HCT116 (cell line): ENCODE measurements at regions not wholly inside any gene's neighbourhood (a gene's known extent, or its start where the extent isn't known, plus 50 kb on each side); places are given as distances from the start of the nearest gene placed in this dataset.

Source experiments
- ATAC-seq: fragments of 200-7000 bp; cut with Tn5 transposase; 2 replicates; pipeline ENCODE4 v1.9.1; 2020; ENCODE audit warnings: mild to moderate bottlenecking, moderate library complexity
- BruUV-seq: library from RNA; stranded (reverse); fragments of 400-500 nt; replicated peaks from 2 replicates; lab custom pipeline; 2021; lab: Mats Ljungman, UMichigan
- CTCF ChIA-PET: fragments of 300-600 bp; sonication (Branson Sonifier 250); formaldehyde crosslinking; loops from one replicate; lab custom pipeline; 2021; ENCODE audit warnings: antibody characterized with exemption; lab: Charles Lee
- POLR2A ChIA-PET: fragments of 300-600, 350-600 bp; sonication (Branson Sonifier 250); formaldehyde crosslinking; loops from one replicate; lab custom pipeline; 2021; ENCODE audit warnings: antibody characterized with exemption; lab: Charles Lee
- RAD21 ChIA-PET, 2 experiments: fragments of 300-600 bp; sonication (Branson Sonifier 250); formaldehyde crosslinking; loops; one replicate each; lab custom pipeline; 2023; ENCODE audit warnings: low total read pairs in 2 of 2; ENCODE audit not compliant: uncharacterized antibody in 2 of 2, unreplicated experiment in 2 of 2, low non-redundant PET in 1 of 2; lab: Charles Lee
- DNase-seq: peaks from one replicate; pipeline ENCODE4 v3.0.0-alpha.2; 2010; ENCODE audit warnings: low read depth, low spot score
- H2AFZ ChIP-seq: fragments of 200-600 bp; shearing (Covaris generic), sonication (generic); 2 replicates; pipeline ENCODE4 v1.6.1; 2017; ENCODE audit warnings: low read depth, mixed run types, mixed read lengths, antibody characterized with exemption, low read length; ENCODE audit not compliant: poor library complexity, severe bottlenecking
- H3K27ac ChIP-seq: 2 replicates; pipeline ENCODE4 v1.5.1; 2012; ENCODE audit warnings: low read depth, low read length
- H3K27me3 ChIP-seq: fragments of 200-600 bp; sonication (generic); 2 replicates; pipeline ENCODE4 v1.6.1; 2016; ENCODE audit warnings: mixed run types, low read length, mixed read lengths; ENCODE audit not compliant: insufficient read depth
- H3K36me3 ChIP-seq, 2 experiments: fragments of 200-500 bp in 1 of 2; fragments of 200-600 bp in 1 of 2; sonication (Bioruptor generic) in 1 of 2; sonication (generic) in 1 of 2; 2 replicates each; pipeline versions ENCODE4 v1.5.1 to v1.6.1; 2014 to 2016; ENCODE audit warnings: low read length in 2 of 2, inconsistent platforms in 1 of 2, mixed read lengths in 1 of 2, mixed run types in 1 of 2; ENCODE audit not compliant: insufficient read depth in 2 of 2, control insufficient read depth in 1 of 2
- H3K4me1 ChIP-seq, 2 experiments: fragments of 200-600 bp in 1 of 2; sonication (generic) in 1 of 2; 2 replicates each; pipeline versions ENCODE4 v1.5.1 to v1.6.1; 2012 to 2017; ENCODE audit warnings: low read length in 2 of 2, inconsistent platforms in 1 of 2, mild to moderate bottlenecking in 1 of 2, mixed read lengths in 1 of 2, mixed run types in 1 of 2, moderate library complexity in 1 of 2; ENCODE audit not compliant: insufficient read depth in 2 of 2, control insufficient read depth in 1 of 2
- H3K4me2 ChIP-seq: fragments of 200-600 bp; sonication (generic); 2 replicates; pipeline ENCODE4 v1.6.1; 2017; ENCODE audit warnings: mixed run types, low read length, mixed read lengths
- H3K4me3 ChIP-seq, 2 experiments: fragments of 200-600 bp in 1 of 2; sonication (generic) in 1 of 2; replicated peaks in 1 of 2; 2 replicates each; pipeline ENCODE4 v1.5.1; 2011 to 2016; ENCODE audit warnings: low read length in 2 of 2, control low read depth in 1 of 2, low read depth in 1 of 2, mild to moderate bottlenecking in 1 of 2, mixed read lengths in 1 of 2, mixed run types in 1 of 2
- H3K79me2 ChIP-seq: fragments of 200-600 bp; sonication (generic); 2 replicates; pipeline ENCODE4 v1.6.1; 2017; ENCODE audit warnings: mild to moderate bottlenecking, mixed run types, low read length, moderate library complexity, mixed read lengths; ENCODE audit not compliant: insufficient read depth
- H3K9ac ChIP-seq: fragments of 200-600 bp; sonication (generic); 2 replicates; pipeline ENCODE4 v1.6.1; 2016; ENCODE audit warnings: low read length, mixed read lengths
- H3K9me2 ChIP-seq: fragments of 200-600 bp; sonication (generic), shearing (Covaris generic); 2 replicates; pipeline ENCODE4 v1.6.1; 2017; ENCODE audit warnings: mixed run types, mild to moderate bottlenecking, moderate library complexity; ENCODE audit not compliant: insufficient read depth
- H3K9me3 ChIP-seq, 2 experiments: fragments of 200-500 bp in 1 of 2; fragments of 200-600 bp in 1 of 2; sonication (Bioruptor generic) in 1 of 2; sonication (generic) in 1 of 2; 2 replicates each; pipeline ENCODE4 v1.6.1; 2014 to 2017; ENCODE audit warnings: low read length in 2 of 2, mixed read lengths in 2 of 2, inconsistent platforms in 1 of 2, low read depth in 1 of 2, mild to moderate bottlenecking in 1 of 2, mixed run types in 1 of 2, moderate library complexity in 1 of 2; ENCODE audit not compliant: control insufficient read depth in 1 of 2, insufficient read depth in 1 of 2
- H4K20me1 ChIP-seq: fragments of 200-600 bp; sonication (generic), shearing (Covaris generic); 2 replicates; pipeline ENCODE4 v1.6.1; 2017; ENCODE audit warnings: mixed run types, mild to moderate bottlenecking, moderate library complexity; ENCODE audit not compliant: insufficient read depth
- CEBPB ChIP-seq: IDR thresholded peaks from 2 replicates; pipeline ENCODE4 v1.6.1; 2012; ENCODE audit warnings: low read depth
- CTCF ChIP-seq, 3 experiments: fragments of 200-600 bp in 1 of 3; sonication (generic) in 1 of 3; IDR thresholded peaks in 2 of 3; conservative IDR thresholded peaks in 1 of 3; 2 replicates each; pipeline ENCODE4 v1.5.1; 2012 to 2017; ENCODE audit warnings: low read depth in 2 of 3, low read length in 2 of 3, antibody characterized with exemption in 1 of 3, borderline replicate concordance in 1 of 3, control low read depth in 1 of 3, mild to moderate bottlenecking in 1 of 3, mixed read lengths in 1 of 3, mixed run types in 1 of 3, moderate library complexity in 1 of 3; ENCODE audit not compliant: insufficient read depth in 1 of 3
- EZH2phosphoT487 ChIP-seq: fragments of 200-600 bp; IDR thresholded peaks from 2 replicates; pipeline ENCODE4 v1.6.1; 2018; ENCODE audit warnings: antibody characterized with exemption, borderline replicate concordance
- POLR2AphosphoS5 ChIP-seq: IDR thresholded peaks from 2 replicates; pipeline ENCODE4 v1.6.1; 2011; ENCODE audit warnings: mild to moderate bottlenecking, low read depth, low read length, moderate library complexity
- SP1 ChIP-seq: IDR thresholded peaks from 2 replicates; pipeline ENCODE4 v1.6.1; 2012; ENCODE audit warnings: low read depth
- SRF ChIP-seq: IDR thresholded peaks from 2 replicates; pipeline ENCODE4 v1.6.1; 2012; ENCODE audit warnings: low read depth
- TCF7L2 ChIP-seq: IDR thresholded peaks from 2 replicates; pipeline ENCODE4 v1.7.0; 2011; ENCODE audit warnings: borderline replicate concordance, inconsistent platforms; ENCODE audit not compliant: insufficient read depth, insufficient read length; ENCODE audit errors: extremely low read depth
- YY1 ChIP-seq: IDR thresholded peaks from 2 replicates; pipeline ENCODE4 v1.6.1; 2011; ENCODE audit warnings: low read length, low read depth, moderate library complexity, mild to moderate bottlenecking; ENCODE audit not compliant: insufficient replicate concordance; ENCODE audit errors: extremely low read depth
- ZBTB33 ChIP-seq: IDR thresholded peaks from 2 replicates; pipeline ENCODE4 v1.6.1; 2011; ENCODE audit warnings: mild to moderate bottlenecking, low read length, moderate library complexity; ENCODE audit not compliant: insufficient replicate concordance; ENCODE audit errors: extremely low read depth
- intact Hi-C: fragments of 100-400 bp; cut with micrococcal nuclease; formaldehyde crosslinking; loops from 2 replicates; pipeline ENCODE4 v1.10.0; 2022
- TF ChIP-seq, protein P1 (sequence below): IDR thresholded peaks from 2 replicates; pipeline ENCODE4 v1.6.1; 2012
- TF ChIP-seq, protein P2 (sequence below): IDR thresholded peaks from 2 replicates; pipeline ENCODE4 v1.6.1; 2012; ENCODE audit warnings: low read depth

DNA sequence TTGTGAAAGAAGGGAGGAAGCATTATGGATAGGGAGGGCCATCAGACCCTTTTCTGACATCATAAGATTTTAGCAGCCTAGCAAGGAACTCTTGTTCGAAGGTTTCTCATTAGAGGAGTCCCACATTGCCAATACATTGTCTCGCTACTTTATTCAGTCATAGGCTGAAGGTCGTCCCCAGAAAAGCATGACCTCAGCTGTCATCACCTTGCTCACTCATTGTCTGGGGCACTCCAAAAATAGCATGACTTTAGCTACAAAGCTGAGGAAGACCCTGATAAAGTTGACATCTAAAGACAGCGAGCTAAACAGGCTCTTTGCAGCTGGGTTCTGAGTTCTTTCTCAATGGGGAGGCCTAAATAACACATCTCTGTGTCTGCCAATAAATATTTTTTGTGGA lies 112.4 kb upstream of the PTPRR start:
- H3K4me1 ChIP-seq: no peaks in the 10 kb centered on the region
- H4K20me1 ChIP-seq: no peaks in the 10 kb centered on the region
- no peak overlapping the region for H3K4me3 ChIP-seq
- H2AFZ ChIP-seq: no peak overlapping the region
- DNase-seq: no peak
- no peaks in the 10 kb centered on the region for H3K9me2 ChIP-seq
- intact Hi-C loops: no loop called here
- BruUV-seq: no TSS peak
- H3K27me3 ChIP-seq: no peaks in the 10 kb centered on the region
- H3K27ac ChIP-seq: no peak overlapping the region
- H3K4me2 ChIP-seq: no peak overlapping the region
- ChIA-PET CTCF (no interaction called here), RAD21 (no interaction called here), POLR2A (no interaction called here)
- TF ChIP-seq, protein P1, sequence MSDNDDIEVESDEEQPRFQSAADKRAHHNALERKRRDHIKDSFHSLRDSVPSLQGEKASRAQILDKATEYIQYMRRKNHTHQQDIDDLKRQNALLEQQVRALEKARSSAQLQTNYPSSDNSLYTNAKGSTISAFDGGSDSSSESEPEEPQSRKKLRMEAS: no peak
- no peak for TF ChIP-seq EZH2phosphoT487
- no peak for TF ChIP-seq CTCF (IDR thresholded peaks at IDR 0.05 in 2 of 3, conservative IDR thresholded peaks at IDR 0.05 in 1 of 3; ENCODE audit: borderline replicate concordance in 1 of 3, insufficient read depth in 1 of 3, low read depth in 2 of 3, low read length in 2 of 3)
- TF ChIP-seq YY1: no peak
- TF ChIP-seq SRF: no peak
- no peak for TF ChIP-seq SP1
- no peak for TF ChIP-seq POLR2AphosphoS5
- no peaks in the 10 kb centered on the region for H3K9me3 ChIP-seq
- H3K9ac ChIP-seq: no peak overlapping the region
- H3K36me3 ChIP-seq: no peaks in the 10 kb centered on the region
- ATAC-seq: no peak
- no peaks in the 10 kb centered on the region for H3K79me2 ChIP-seq

DNA sequence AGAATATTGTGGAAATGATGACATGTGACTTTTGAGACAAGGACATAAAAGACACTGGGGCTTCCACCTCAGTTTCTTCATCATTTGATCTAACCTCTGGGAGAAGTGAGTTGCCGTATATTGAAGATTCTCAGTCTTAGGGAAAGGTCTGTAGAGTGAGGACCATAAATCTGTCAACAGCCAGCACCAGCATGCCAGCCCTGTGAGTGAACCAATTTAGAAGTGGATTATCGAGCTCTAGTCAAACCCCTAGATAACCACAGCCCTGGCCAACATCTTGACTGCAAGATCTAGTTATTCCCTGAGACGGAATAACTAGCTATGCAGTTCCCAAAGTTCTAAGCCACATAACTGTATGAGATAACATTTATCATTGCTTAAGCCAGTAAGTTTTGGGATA lies 108.8 kb upstream of the PTPRR start:
- Histone ChIP-seq H3K9ac (no peak overlapping the region), H3K9me3 (no peaks in the 10 kb centered on the region), H3K4me3 (no peak overlapping the region), H4K20me1 (no peaks in the 10 kb centered on the region), H3K27me3 (no peaks in the 10 kb centered on the region), H3K4me2 (no peak overlapping the region), H3K9me2 (no peaks in the 10 kb centered on the region), H3K79me2 (no peaks in the 10 kb centered on the region), H3K4me1 (no peaks in the 10 kb centered on the region), H3K27ac (no peak overlapping the region), H3K36me3 (no peaks in the 10 kb centered on the region), H2AFZ (no peak overlapping the region)
- no TSS peak for BruUV-seq
- RAD21 ChIA-PET: no interaction called here
- ATAC-seq: no peak
- CTCF ChIA-PET: interaction anchor here (1.1 kb wide), 1 partner anchor 15 kb away, joined by 3 read pairs; no protein-coding TSS in a partner anchor
- no peak for DNase-seq
- POLR2A ChIA-PET: no interaction called here
- intact Hi-C loops: loop anchor here (10.0 kb wide), 1 partner anchor 715 kb away; no protein-coding TSS in a partner anchor
- no peak for TF ChIP-seq CEBPB
- no peak for TF ChIP-seq TCF7L2
- TF ChIP-seq EZH2phosphoT487: no peak
- no peak for TF ChIP-seq ZBTB33
- TF ChIP-seq, protein P2, sequence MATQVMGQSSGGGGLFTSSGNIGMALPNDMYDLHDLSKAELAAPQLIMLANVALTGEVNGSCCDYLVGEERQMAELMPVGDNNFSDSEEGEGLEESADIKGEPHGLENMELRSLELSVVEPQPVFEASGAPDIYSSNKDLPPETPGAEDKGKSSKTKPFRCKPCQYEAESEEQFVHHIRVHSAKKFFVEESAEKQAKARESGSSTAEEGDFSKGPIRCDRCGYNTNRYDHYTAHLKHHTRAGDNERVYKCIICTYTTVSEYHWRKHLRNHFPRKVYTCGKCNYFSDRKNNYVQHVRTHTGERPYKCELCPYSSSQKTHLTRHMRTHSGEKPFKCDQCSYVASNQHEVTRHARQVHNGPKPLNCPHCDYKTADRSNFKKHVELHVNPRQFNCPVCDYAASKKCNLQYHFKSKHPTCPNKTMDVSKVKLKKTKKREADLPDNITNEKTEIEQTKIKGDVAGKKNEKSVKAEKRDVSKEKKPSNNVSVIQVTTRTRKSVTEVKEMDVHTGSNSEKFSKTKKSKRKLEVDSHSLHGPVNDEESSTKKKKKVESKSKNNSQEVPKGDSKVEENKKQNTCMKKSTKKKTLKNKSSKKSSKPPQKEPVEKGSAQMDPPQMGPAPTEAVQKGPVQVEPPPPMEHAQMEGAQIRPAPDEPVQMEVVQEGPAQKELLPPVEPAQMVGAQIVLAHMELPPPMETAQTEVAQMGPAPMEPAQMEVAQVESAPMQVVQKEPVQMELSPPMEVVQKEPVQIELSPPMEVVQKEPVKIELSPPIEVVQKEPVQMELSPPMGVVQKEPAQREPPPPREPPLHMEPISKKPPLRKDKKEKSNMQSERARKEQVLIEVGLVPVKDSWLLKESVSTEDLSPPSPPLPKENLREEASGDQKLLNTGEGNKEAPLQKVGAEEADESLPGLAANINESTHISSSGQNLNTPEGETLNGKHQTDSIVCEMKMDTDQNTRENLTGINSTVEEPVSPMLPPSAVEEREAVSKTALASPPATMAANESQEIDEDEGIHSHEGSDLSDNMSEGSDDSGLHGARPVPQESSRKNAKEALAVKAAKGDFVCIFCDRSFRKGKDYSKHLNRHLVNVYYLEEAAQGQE: no peak
- TF ChIP-seq, protein P1: no peak
